NB4 (cell line): ENCODE measurements at regions not wholly inside any gene's neighbourhood (a gene's known extent, or its start where the extent isn't known, plus 50 kb on each side); places are given as distances from the start of the nearest gene placed in this dataset.

ENCODE experiments used
- DNase-seq: peaks from one replicate; pipeline ENCODE4 v3.0.0; 2010; ENCODE audit warnings: low read depth
- H3K4me3 ChIP-seq: one replicate; pipeline ENCODE4 v1.5.1; 2011; ENCODE audit warnings: mild to moderate bottlenecking, low read depth, low read length, moderate library complexity
- CTCF ChIP-seq: IDR thresholded peaks from one replicate; pipeline ENCODE4 v1.5.1; 2012; ENCODE audit warnings: low read depth, low read length
- MYC ChIP-seq: IDR thresholded peaks from 2 replicates; pipeline ENCODE4 v1.6.1; 2011; ENCODE audit warnings: low read depth, low read length
- POLR2A ChIP-seq: IDR thresholded peaks from 2 replicates; pipeline ENCODE4 v1.6.1; 2011; ENCODE audit warnings: mild to moderate bottlenecking; ENCODE audit not compliant: insufficient read length; ENCODE audit errors: extremely low read depth
- TF ChIP-seq, protein P1 (sequence below): IDR thresholded peaks from 2 replicates; pipeline ENCODE4 v1.6.1; 2011; ENCODE audit warnings: low read depth, low read length

DNA sequence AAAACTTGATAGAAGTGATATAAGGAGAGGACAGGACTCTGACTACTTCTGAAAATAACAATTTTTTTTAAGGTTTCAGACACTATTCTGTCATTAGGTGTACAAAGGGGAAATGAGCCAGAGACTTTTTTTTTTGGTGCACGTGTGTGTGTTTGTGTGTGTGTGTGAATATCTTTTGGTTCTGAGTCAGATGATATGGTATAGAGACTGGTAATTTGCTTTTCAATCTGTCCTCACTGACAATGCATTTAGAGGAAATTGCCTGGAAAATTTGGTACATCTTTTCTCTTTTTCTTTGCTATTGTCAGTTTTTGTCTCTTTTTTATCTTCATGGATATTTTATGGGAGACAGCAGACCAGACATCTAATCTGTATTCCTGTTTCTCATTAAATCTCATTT, 59.3 kb downstream of the DDIT4L start:
- no peak overlapping the region for H3K4me3 ChIP-seq
- no peak for DNase-seq
- TF ChIP-seq CTCF, result no peak
- TF ChIP-seq, protein P1, sequence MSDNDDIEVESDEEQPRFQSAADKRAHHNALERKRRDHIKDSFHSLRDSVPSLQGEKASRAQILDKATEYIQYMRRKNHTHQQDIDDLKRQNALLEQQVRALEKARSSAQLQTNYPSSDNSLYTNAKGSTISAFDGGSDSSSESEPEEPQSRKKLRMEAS, result no peak
- TF ChIP-seq POLR2A, result no peak
- no peak for TF ChIP-seq MYC

DNA sequence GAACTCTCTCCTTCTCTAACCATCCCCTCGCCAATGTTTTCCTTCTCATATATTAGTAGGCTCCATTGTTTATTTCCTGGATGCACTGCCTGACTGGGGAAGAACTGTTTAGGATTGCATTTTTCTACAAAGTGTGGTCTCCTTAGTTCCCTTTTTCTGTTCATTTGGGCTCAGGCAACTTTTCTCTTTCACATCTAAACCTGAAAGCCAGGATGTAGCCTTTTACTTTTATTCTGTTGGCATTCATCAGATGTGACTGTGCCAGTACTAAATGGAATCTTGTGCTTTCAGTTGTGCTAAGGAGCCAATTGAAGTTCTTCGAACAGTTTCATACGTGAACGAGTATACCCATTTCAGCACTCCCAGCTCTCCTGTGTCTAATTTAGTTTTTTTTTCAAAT, 59.8 kb downstream of the DDIT4L start:
- TF ChIP-seq MYC (no peak), CTCF (no peak), POLR2A (no peak)
- TF ChIP-seq, protein P1, result no peak
- no peak for DNase-seq
- no peak overlapping the region for H3K4me3 ChIP-seq

GRCh38 chr4:100129774-100130173, 60.5 kb downstream of the DDIT4L start:
- TF ChIP-seq MYC (no peak), POLR2A (no peak), CTCF (no peak)
- TF ChIP-seq, protein P1, result no peak
- no peak for DNase-seq

GRCh38 chr4:100128338-100128737, 61.9 kb downstream of the DDIT4L start:
- TF ChIP-seq CTCF (no peak), POLR2A (no peak), MYC (no peak)
- TF ChIP-seq, protein P1, result no peak
- no peak for DNase-seq
- H3K4me3 ChIP-seq, result no peak overlapping the region

More at GRCh38 chr4:100129774-100130173, 60.5 kb downstream of the DDIT4L start:
- H3K4me3 ChIP-seq, result no peak overlapping the region

DNA sequence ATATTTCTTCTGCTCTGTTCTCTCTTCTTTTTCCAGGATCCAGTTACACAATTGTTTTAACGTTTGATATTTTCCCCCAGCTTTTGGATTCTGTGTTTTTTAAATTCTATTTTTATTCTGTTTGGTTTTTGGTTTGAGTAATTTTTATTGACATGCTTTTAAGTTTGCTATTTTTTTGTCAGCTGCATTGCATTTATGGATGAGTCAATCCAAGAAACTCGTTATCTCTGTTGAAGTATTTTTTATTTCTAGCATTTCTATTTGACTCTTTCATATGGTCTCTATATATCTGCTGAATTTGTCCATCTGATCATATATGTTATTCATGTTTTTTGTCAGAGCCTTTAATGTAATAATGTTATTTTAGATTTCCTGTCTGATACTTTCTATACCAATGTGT, 65.6 kb downstream of the DDIT4L start:
- TF ChIP-seq POLR2A, result no peak
- TF ChIP-seq MYC, result no peak
- no peak for TF ChIP-seq CTCF
- TF ChIP-seq, protein P1, result no peak
- H3K4me3 ChIP-seq, result no peak overlapping the region
- no peak for DNase-seq

DNA sequence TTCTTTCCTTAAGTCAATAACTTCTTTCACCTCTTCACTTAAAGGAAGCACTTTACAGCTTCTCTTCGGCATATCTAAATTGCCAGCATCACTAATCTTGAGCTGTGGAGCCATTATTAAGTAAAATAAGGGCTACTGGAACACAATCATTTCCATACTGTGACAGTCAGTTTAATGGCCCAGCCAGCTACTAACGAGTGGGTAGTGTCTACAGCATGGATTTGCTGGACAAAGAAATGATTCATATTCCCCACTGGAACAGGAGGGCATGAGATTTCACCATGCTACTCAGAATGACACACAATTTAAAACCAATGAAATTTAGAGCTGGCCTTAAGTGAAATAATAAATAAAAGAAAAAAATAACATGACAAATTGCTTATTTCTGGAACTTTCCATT, 72.1 kb downstream of the DDIT4L start:
- H3K4me3 ChIP-seq, result no peak overlapping the region
- TF ChIP-seq POLR2A, result no peak
- TF ChIP-seq CTCF, result no peak
- no peak for DNase-seq
